Sigmoid colon (tissue), 4 donors: ENCODE measurements at regions not wholly inside any gene's neighbourhood (a gene's known extent, or its start where the extent isn't known, plus 50 kb on each side); places are given as distances from the start of the nearest gene placed in this dataset.

Source experiments
- POLR2A ChIP-seq, 2 donors: fragments of 450-650 bp; IDR thresholded peaks; one replicate each; pipeline ENCODE4 v1.6.1; 2016; ENCODE audit warnings: antibody characterized with exemption in 2 of 2, mild to moderate bottlenecking in 2 of 2, moderate library complexity in 2 of 2
- POLR2AphosphoS5 ChIP-seq, 4 donors: sonication (generic); formaldehyde crosslinking; IDR thresholded peaks; one replicate each; pipeline ENCODE4 v1.6.1; 2017; ENCODE audit warnings: antibody characterized with exemption in 4 of 4
- TF ChIP-seq, protein P1 (sequence below), 4 experiments: fragments of 450-650 bp in 3 of 4; fragments of 200-600 bp in 1 of 4; IDR thresholded peaks; one replicate each; pipeline ENCODE4 v1.5.1; 2016 to 2019; ENCODE audit warnings: antibody characterized with exemption in 4 of 4, mild to moderate bottlenecking in 3 of 4, moderate library complexity in 2 of 4

DNA sequence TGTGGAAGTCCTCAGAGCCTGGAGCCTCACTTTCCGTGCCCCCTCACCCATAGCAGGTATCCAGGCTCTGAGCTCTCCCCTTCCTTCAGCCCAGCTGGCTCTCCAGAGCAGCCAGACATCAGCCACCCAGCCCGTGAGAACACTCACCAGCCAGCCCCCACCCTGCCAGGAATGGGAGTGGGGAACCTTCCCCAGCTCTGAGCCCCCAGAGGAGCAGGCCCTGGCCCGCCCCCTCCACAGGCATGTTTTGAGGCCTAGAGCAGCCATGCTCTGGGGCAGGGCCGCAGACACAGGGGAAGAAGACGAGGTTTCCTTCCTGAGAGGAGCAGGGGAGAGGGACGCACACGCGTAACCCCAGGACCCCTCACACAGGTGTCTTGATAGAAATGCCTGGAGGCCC is 70.0 kb upstream of the COL13A1 start:
- TF ChIP-seq POLR2A (IDR thresholded peaks at IDR 0.05) (no peak), POLR2AphosphoS5 (IDR thresholded peaks at IDR 0.05) (no peak)
- TF ChIP-seq, protein P1, sequence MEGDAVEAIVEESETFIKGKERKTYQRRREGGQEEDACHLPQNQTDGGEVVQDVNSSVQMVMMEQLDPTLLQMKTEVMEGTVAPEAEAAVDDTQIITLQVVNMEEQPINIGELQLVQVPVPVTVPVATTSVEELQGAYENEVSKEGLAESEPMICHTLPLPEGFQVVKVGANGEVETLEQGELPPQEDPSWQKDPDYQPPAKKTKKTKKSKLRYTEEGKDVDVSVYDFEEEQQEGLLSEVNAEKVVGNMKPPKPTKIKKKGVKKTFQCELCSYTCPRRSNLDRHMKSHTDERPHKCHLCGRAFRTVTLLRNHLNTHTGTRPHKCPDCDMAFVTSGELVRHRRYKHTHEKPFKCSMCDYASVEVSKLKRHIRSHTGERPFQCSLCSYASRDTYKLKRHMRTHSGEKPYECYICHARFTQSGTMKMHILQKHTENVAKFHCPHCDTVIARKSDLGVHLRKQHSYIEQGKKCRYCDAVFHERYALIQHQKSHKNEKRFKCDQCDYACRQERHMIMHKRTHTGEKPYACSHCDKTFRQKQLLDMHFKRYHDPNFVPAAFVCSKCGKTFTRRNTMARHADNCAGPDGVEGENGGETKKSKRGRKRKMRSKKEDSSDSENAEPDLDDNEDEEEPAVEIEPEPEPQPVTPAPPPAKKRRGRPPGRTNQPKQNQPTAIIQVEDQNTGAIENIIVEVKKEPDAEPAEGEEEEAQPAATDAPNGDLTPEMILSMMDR (IDR thresholded peaks at IDR 0.05): no peak
